ENCODE measurements at regions not wholly inside any gene's neighbourhood (a gene's known extent, or its start where the extent isn't known, plus 50 kb on each side); places are given as distances from the start of the nearest gene placed in this dataset.

DNA sequence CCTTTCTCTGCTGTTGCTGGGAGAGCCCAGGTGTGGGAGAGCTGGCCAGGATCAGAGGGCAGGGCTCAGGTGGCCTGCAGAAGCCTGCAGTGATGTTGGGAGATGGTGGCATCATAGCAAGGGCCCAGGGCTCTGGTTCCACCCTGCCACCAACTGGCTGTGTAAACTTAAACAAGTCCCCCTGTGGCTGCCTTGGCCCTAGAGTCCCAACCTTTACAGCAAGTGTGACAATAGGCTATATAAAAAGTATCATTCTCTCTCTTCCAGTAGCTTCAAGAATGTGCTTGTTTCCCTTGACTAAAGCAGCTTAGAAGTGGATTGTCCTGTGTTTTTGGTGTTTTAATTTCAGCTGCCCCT lies 201.8 kb upstream of the E2F8 start:
- H3K4me3 ChIP-seq = no peak overlapping the region
- no peak for DNase-seq
- H3K9me3 ChIP-seq = no peaks in the 10 kb centered on the region
- peak overlapping the region in 6 of 10 donors; percentile 7 to 70 (median 52) for H3K27ac ChIP-seq
- no peaks in the 10 kb centered on the region for H3K36me3 ChIP-seq
- ATAC-seq = no peak
- H3K27me3 ChIP-seq = no peaks in the 10 kb centered on the region
- TF ChIP-seq, protein P1, sequence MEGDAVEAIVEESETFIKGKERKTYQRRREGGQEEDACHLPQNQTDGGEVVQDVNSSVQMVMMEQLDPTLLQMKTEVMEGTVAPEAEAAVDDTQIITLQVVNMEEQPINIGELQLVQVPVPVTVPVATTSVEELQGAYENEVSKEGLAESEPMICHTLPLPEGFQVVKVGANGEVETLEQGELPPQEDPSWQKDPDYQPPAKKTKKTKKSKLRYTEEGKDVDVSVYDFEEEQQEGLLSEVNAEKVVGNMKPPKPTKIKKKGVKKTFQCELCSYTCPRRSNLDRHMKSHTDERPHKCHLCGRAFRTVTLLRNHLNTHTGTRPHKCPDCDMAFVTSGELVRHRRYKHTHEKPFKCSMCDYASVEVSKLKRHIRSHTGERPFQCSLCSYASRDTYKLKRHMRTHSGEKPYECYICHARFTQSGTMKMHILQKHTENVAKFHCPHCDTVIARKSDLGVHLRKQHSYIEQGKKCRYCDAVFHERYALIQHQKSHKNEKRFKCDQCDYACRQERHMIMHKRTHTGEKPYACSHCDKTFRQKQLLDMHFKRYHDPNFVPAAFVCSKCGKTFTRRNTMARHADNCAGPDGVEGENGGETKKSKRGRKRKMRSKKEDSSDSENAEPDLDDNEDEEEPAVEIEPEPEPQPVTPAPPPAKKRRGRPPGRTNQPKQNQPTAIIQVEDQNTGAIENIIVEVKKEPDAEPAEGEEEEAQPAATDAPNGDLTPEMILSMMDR (IDR thresholded peaks at IDR 0.05) = no peak
- intact Hi-C loops (cut with DNase I) = loop anchor here in 1 of 10 donors (5.0 kb wide), 1 partner anchor 85 kb away; no protein-coding TSS in a partner anchor
- peaks cover 0 to 16% (median 8%) of the 10 kb centered on the region in 9 donors for H3K4me1 ChIP-seq

DNA sequence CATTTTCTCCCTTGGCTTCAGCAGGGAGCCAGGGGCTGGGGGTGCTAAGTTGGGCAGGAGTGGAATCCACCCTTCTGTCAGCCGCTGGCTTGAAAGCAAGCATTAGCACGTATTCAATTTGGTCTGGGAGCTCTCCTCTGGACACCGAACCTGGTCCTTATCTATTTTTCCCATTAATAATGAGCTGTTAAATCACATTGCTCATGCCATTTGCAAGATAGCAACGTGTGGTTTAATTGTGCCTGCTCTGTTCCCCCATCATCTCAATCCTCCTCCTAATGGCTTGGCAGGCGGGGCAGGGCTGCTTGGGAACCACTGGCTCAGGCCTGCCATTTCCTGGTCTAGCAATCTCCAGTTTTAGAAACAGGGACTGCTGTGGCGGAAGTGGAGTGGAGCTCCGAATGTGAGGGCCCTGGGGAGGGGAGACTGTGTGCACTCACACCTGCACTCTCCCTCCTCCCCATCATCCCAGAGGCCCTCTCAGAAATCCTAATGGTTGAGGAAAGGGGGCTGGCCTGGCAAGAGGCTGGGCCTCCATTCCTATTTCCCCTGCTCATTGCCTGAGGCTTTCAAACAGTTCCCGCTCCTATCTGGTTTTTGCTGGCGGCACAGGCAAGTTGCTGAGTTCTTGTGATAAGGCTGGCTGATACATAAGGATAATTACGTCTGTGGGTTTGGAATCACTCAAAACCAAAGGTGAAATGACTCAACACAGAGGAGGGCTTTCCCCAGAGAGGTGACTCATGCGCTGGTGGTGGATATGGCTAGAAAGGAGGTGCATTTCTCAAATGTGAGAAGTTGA lies 201.2 kb upstream of the E2F8 start:
- Histone ChIP-seq H3K4me1 (peaks cover 0 to 16% (median 8%) of the 10 kb centered on the region in 9 donors), H3K27ac (peak overlapping the region in 6 of 10 donors; percentile 7 to 70 (median 52)), H3K36me3 (no peaks in the 10 kb centered on the region), H3K27me3 (no peaks in the 10 kb centered on the region), H3K4me3 (no peak overlapping the region), H3K9me3 (no peaks in the 10 kb centered on the region)
- 33 to 52% methylated on average over 11 of the region's 11 CpGs for WGBS, 2 donors
- DNase-seq = peak; percentile 31 to 45
- intact Hi-C loops (cut with DNase I) = loop anchor here in 1 of 10 donors (5.0 kb wide), 1 partner anchor 85 kb away; no protein-coding TSS in a partner anchor
- peak; percentile 38 to 93 (median 82) for ATAC-seq
- TF ChIP-seq, protein P1 (IDR thresholded peaks at IDR 0.05) = no peak

DNA sequence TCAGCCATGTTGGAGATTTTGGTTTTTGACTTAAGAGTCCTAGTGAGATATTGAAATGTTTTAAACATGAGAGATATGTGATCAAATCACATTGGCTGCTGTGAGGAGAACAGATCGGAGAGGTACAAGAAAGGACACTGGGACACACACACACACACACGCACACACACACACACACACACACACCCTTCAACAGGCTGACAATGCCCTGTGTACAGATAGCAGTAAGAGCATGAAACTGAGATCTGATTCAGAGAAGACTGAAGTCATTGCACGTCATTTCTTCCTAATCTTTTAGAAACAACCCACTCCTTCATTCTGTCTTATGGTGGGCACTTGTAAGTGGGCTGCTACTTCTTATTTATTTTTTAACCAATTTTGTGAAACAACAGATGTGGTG lies 200.5 kb upstream of the E2F8 start:
- Histone ChIP-seq H3K4me3 (no peak overlapping the region), H3K27me3 (no peaks in the 10 kb centered on the region), H3K36me3 (no peaks in the 10 kb centered on the region), H3K9me3 (peaks cover 0 to 2% (median 0%) of the 10 kb centered on the region in 11 donors), H3K4me1 (peaks cover 0 to 16% (median 8%) of the 10 kb centered on the region in 9 donors), H3K27ac (peak overlapping the region in 4 of 10 donors; percentile 47 to 70 (median 62))
- ATAC-seq (peak in 2 of 8 donors; percentile 35 to 53), DNase-seq (no peak)
- TF ChIP-seq, protein P1 (IDR thresholded peaks at IDR 0.05) = no peak
- intact Hi-C loops (cut with DNase I) = loop anchor here in 1 of 10 donors (5.0 kb wide), 1 partner anchor 84 kb away; no protein-coding TSS in a partner anchor
- WGBS, 2 donors = 66 to 74% methylated on average over 3 of the region's 3 CpGs

DNA sequence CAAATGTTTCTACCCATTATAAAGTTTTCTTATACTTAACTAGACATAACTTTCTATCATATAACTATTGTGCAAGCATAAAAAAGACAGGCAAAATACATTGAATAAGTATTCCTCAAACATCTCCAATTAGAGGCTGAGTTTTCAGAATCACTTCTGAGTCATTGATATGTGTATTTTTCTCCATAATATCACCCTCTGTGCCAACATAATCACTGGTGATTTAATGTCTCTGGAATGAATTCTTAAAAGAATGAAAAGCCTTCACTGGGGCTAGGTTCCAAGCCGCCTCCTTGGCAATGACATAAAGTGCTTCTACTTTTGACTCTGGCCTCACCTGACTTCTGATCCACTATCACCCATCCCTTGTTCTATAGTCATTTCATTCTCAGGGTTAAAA lies 197.0 kb upstream of the E2F8 start:
- Histone ChIP-seq H3K36me3 (no peaks in the 10 kb centered on the region), H3K9me3 (peaks cover 0 to 4% (median 0%) of the 10 kb centered on the region in 11 donors), H3K27me3 (no peaks in the 10 kb centered on the region), H3K4me3 (no peak overlapping the region), H3K4me1 (peaks cover 0 to 24% (median 8%) of the 10 kb centered on the region in 9 donors), H3K27ac (no peak overlapping the region)
- TF ChIP-seq, protein P1 (IDR thresholded peaks at IDR 0.05) = no peak
- 56 to 57% methylated on average over 1 of the region's 1 CpG for whole genome bisulfite sequencing, 2 donors
- no peak for DNase-seq
- no peak for ATAC-seq
- intact Hi-C loops (cut with DNase I) = no loop called here

All from heart right ventricle (tissue), 16 donors.